Psoas muscle (tissue), 7 donors: ENCODE measurements at regions not wholly inside any gene's neighbourhood (a gene's known extent, or its start where the extent isn't known, plus 50 kb on each side); places are given as distances from the start of the nearest gene placed in this dataset.
A peak's percentile ranks its signal among the peaks of the same experiment; 100 is the strongest.

ENCODE experiments used
- ATAC-seq, 4 donors: fragments of 200-7000 bp; cut with Tn5 transposase; one replicate each; pipeline ENCODE4 v1.9.1; 2020; ENCODE audit warnings: moderate library complexity in 3 of 4, mild to moderate bottlenecking in 2 of 4
- DNase-seq, 2 donors: peaks; one replicate each; pipeline ENCODE4 v3.0.0-alpha.2; 2020
- H3K27ac ChIP-seq: fragments of 200-600 bp; one replicate; pipeline ENCODE4 v1.8.0; 2022
- H3K27me3 ChIP-seq, 3 donors: fragments of 200-600 bp in 1 of 3; one replicate each; pipeline versions ENCODE4 v1.6.1 to v1.8.0; 2013 to 2022; ENCODE audit warnings: low read length in 2 of 3, mild to moderate bottlenecking in 2 of 3, moderate library complexity in 1 of 3; ENCODE audit not compliant: insufficient read depth in 3 of 3
- H3K36me3 ChIP-seq, 2 donors: fragments of 200-600 bp in 1 of 2; one replicate each; pipeline versions ENCODE4 v1.6.1 to v1.8.0; 2013 to 2022; ENCODE audit warnings: low read depth in 1 of 2, mild to moderate bottlenecking in 1 of 2, moderate library complexity in 1 of 2; ENCODE audit not compliant: insufficient read depth in 1 of 2
- H3K4me1 ChIP-seq: fragments of 200-600 bp; one replicate; pipeline ENCODE4 v1.8.0; 2022
- H3K4me3 ChIP-seq: fragments of 200-600 bp; one replicate; pipeline ENCODE4 v1.8.0; 2022; ENCODE audit warnings: mild to moderate bottlenecking
- H3K9me3 ChIP-seq: fragments of 200-600 bp; one replicate; pipeline ENCODE4 v1.8.0; 2022
- CTCF ChIP-seq: fragments of 200-600 bp; IDR thresholded peaks from one replicate; pipeline ENCODE4 v1.8.0; 2022; ENCODE audit warnings: antibody characterized with exemption
- WGBS, 3 donors: extraction: QIAGEN DNeasy Blood & Tissue Kit; methylation state at CpG; one replicate each; pipeline versions ENCODE4 v1.1.6 to v1.1.7; 2013; 5-methylcytosine and 5-hydroxymethylcytosine counted together
- intact Hi-C, 2 donors: fragments of 100-400 bp; cut with DNase I; formaldehyde crosslinking; loops; one replicate each; pipeline versions ENCODE4 v1.11.0 to v1.14.2; 2022
- donor health status: healthy with polysubstance abuse.
- donor health status: DM: no; HTN: no; CAD: no; lungs with moderate emphysema.
- donor health status: Bipolar disorder and iron deficiency.
- donor health status: healthy.
- donor health status: DM: yes; HTN: yes; CAD: no.
- donor health status: DM: no; HTN: no; CAD: no.
- donor health status: DM: yes; HTN: yes; CAD: no.

GRCh38 chr6:76481101-76481500, 408.6 kb upstream of the IMPG1 start:
- 39 to 48% (median 43%) methylated on average over 3 of the region's 3 CpGs for WGBS, 3 donors
- H3K27me3 ChIP-seq = no peaks in the 10 kb centered on the region
- TF ChIP-seq CTCF = no peak
- no peaks in the 10 kb centered on the region for H3K36me3 ChIP-seq
- intact Hi-C loops = no loop called here
- H3K4me1 ChIP-seq = no peaks in the 10 kb centered on the region
- no peak for DNase-seq
- H3K4me3 ChIP-seq = no peak overlapping the region
- H3K27ac ChIP-seq = no peak overlapping the region
- peaks cover 20% of the 10 kb centered on the region for H3K9me3 ChIP-seq
- ATAC-seq = no peak

- no peak for DNase-seq
- intact Hi-C loops = no loop called here
- H3K27ac ChIP-seq = no peak overlapping the region
- no peaks in the 10 kb centered on the region for H3K27me3 ChIP-seq
- no peaks in the 10 kb centered on the region for H3K36me3 ChIP-seq
- no peak overlapping the region for H3K4me3 ChIP-seq
- WGBS, 3 donors = 72 to 83% (median 73%) methylated on average over 2 of the region's 2 CpGs
- no peak for ATAC-seq
- TF ChIP-seq CTCF = no peak
- no peaks in the 10 kb centered on the region for H3K9me3 ChIP-seq
- no peaks in the 10 kb centered on the region for H3K4me1 ChIP-seq
Measured at GRCh38 chr6:76472858-76473257, 400.4 kb upstream of the IMPG1 start.

- H3K27me3 ChIP-seq = no peaks in the 10 kb centered on the region
- intact Hi-C loops = no loop called here
- H3K4me1 ChIP-seq = no peaks in the 10 kb centered on the region
- H3K9me3 ChIP-seq = no peaks in the 10 kb centered on the region
- 82 to 87% (median 84%) methylated on average over 4 of the region's 4 CpGs for WGBS, 3 donors
- TF ChIP-seq CTCF = no peak
- H3K27ac ChIP-seq = no peak overlapping the region
- H3K4me3 ChIP-seq = no peak overlapping the region
- no peak for ATAC-seq
- no peaks in the 10 kb centered on the region for H3K36me3 ChIP-seq
- DNase-seq = no peak
Measured at GRCh38 chr6:76466286-76466685, 393.8 kb upstream of the IMPG1 start.

- TF ChIP-seq CTCF = no peak
- Histone ChIP-seq H3K4me3 (no peak overlapping the region), H3K9me3 (no peaks in the 10 kb centered on the region), H3K27ac (no peak overlapping the region), H3K27me3 (no peaks in the 10 kb centered on the region), H3K36me3 (no peaks in the 10 kb centered on the region), H3K4me1 (no peaks in the 10 kb centered on the region)
- DNase-seq = no peak
- ATAC-seq = no peak
- intact Hi-C loops = no loop called here
Measured at GRCh38 chr6:76465410-76465809, 392.9 kb upstream of the IMPG1 start.

DNA sequence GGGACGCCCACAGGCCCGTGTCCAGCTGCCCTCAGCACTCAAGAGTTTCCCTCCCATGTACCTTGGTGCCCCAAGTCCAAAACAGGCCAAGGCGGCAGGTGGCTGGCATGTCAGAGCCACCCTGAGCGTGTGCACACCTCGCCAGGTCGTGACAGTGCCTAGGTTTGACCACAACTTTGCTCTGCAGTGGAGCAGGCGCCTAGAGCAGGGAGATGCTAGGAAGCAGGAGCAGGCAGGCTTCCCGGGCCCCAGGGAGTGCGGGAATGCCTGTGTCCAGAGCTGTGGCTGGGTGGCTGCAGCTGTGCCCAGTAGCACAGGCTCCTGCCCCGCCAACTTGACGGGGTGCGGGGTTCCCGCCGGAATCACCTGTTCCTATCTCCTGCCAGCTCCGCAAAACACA, 380.8 kb upstream of the IMPG1 start:
- ATAC-seq (no peak), DNase-seq (peak in 1 of 2 donors; percentile 35)
- intact Hi-C loops = no loop called here
- H3K27ac ChIP-seq = no peak overlapping the region
- no peak overlapping the region for H3K4me3 ChIP-seq
- no peaks in the 10 kb centered on the region for H3K36me3 ChIP-seq
- no peaks in the 10 kb centered on the region for H3K9me3 ChIP-seq
- TF ChIP-seq CTCF = no peak
- H3K4me1 ChIP-seq = no peaks in the 10 kb centered on the region
- WGBS, 3 donors = 87 to 91% (median 90%) methylated on average over 15 of the region's 15 CpGs
- no peaks in the 10 kb centered on the region for H3K27me3 ChIP-seq
